ENCODE measurements at regions not wholly inside any gene's neighbourhood (a gene's known extent, or its start where the extent isn't known, plus 50 kb on each side); places are given as distances from the start of the nearest gene placed in this dataset.
"Not testable (repeated sequence)": the region's sequence is repeated elsewhere in the genome, so short reads cannot be mapped to it uniquely, and the experiment has no call there.

DNA sequence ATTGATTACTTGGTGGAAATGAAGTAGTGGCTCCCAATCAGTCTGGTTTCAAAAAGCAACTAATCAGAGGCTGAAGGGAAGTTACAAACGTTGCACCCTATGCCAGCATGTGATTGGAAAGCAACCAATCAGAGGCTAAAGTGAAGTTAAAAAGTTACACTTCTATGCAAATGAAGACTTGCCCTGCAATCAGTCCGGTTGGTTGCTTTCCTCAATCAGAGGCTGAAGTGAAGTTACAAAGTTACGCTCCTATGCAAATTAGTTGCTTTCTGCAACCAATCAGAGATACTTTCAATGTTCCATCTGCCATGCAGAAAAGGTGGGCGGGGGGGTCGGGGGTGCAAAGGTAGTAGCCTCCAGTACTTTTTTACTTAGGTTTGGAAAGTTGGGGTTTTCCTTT lies 1077.1 kb downstream of the TYW1 start:
- no peak for DNase-seq (ENCODE audit: low read depth, low spot score)

DNA sequence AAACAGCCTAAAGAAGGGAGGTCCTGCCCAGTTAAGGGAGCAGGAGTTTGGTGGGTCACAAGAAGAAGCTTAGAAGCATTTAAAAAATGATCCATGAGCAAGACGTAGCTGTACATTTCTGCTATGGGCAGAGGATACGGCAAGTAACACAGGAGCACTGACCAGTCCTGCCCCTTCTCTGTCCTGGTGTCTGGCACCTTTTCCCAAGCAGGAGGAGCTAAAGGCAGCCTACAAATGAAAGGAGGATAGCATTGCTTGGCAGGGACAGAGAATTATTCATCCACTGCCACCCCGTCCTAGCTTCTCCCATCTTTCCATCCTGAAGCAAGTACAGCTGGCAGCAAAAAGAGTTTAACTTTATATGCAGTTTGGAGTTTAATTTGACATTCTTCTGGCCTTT lies 1077.6 kb downstream of the TYW1 start:
- no peak for DNase-seq (ENCODE audit: low read depth, low spot score)

- no peak for DNase-seq (ENCODE audit: low read depth, low spot score)
These were observed 1081.6 kb downstream of the TYW1 start for GRCh38 chr7:68078157-68078710.

DNA sequence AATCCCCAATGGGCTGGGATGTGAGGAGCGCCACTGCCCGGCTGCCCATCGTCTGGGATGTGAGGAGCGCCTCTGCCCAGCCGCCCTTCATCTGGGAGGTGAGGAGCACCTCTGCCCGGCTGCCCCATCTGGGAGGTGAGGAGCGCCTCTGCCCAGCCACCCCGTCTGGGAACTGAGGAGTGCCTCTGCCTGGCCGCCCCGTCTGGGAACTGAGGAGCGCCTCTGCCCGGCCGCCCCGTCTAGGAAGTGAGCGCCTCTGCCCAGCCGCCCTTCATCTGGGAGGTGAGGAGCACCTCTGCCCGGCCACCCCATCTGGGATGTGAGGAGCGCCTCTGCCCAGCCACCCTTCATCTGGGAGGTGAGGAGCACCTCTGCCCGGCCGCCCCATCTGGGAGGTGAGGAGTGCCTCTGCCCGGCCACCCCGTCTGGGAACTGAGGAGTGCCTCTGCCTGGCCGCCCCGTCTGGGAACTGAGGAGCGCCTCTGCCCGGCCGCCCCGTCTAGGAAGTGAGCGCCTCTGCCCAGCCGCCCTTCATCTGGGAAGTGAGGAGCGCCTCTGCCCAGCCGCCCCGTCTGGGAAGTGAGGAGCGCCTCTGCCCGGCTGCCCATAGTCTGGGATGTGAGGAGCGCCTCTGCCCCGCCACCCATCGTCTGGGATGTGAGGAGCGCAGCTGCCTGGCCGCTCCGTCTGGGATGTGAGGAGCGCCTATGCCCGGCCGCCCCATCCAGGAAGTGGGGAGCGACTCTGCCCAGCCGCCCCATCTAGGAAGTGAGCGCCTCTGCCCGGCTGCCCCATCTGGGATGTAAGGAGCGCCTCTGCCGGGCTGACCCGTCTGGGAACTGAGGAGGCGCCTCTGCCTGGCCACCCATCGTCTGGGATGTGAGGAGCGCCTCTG lies 1085.7 kb downstream of the TYW1 start:
- not testable (repeated sequence) for DNase-seq (ENCODE audit: low read depth, low spot score)

GRCh38 chr7:68082961-68083657 lies 1086.5 kb downstream of the TYW1 start:
- not testable (repeated sequence) for DNase-seq (ENCODE audit: low read depth, low spot score)

DNA sequence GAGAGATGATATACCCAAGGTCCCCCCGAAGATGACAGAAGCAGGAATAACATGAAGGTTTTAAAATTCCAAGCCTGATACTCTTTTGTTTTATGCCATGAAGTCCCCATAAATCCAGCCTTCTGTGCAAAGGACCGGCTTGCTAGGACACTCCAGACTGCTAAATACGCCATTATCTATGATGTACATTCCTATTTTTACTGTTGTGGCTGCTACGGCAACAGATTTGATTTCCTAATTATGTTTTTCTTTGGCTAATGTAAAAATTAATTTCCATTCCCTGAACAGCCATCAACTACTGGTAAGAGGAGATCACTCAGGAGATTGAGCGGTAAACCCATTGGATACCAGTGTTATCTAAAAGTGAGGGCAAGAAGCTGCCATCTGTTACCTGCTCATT lies 1090.8 kb downstream of the TYW1 start:
- no peak for DNase-seq (ENCODE audit: low read depth, low spot score)

GRCh38 chr7:68088879-68089278 lies 1092.2 kb downstream of the TYW1 start:
- no peak for DNase-seq (ENCODE audit: low read depth, low spot score)

DNA sequence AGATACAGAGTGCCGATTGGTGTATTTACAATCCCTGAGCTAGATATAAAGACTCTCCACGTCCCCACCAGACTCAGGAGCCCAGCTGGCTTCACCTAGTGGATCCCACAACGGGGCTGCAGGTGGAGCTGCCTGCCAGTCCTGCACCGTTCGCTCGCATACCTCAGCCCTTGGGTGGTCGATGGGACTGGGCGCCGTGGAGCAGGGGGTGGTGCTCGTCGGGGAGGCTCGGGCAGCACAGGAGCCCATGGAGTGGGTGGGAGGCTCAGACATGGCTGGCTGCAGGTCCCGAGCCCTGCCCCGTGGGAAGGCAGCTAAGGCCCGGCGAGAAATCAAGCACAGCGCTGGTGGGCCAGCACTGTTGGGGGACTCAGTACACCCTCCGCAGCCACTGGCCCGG lies 1093.6 kb downstream of the TYW1 start:
- not testable (repeated sequence) for DNase-seq (ENCODE audit: low read depth, low spot score)

GRCh38 chr7:68103319-68103718 lies 1106.7 kb downstream of the TYW1 start:
- DNase-seq (ENCODE audit: low read depth, low spot score), result no peak

DNA sequence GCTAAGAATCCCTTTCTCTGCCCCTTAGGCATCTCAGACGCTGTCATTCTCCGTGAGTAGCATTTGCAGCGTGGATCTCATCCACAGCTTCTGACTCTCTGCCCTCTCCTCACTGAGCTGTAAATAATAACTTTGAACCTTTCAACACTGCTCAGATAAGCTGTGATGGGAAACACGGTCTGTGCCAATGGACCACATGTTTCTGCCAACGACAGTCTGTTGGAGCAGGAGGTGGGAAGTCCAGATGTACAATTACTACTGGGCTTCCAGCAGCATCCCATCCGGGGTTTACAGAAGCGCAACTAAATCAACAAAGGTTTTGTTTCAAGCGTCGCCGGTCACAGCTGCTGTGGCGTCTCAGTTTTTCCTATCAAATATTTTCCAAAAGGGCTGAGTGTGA lies 1110.6 kb downstream of the TYW1 start:
- DNase-seq (ENCODE audit: low read depth, low spot score), result no peak

- no peak for DNase-seq (ENCODE audit: low read depth, low spot score)
These were observed 1111.3 kb downstream of the TYW1 start for GRCh38 chr7:68107968-68108367.

DNA sequence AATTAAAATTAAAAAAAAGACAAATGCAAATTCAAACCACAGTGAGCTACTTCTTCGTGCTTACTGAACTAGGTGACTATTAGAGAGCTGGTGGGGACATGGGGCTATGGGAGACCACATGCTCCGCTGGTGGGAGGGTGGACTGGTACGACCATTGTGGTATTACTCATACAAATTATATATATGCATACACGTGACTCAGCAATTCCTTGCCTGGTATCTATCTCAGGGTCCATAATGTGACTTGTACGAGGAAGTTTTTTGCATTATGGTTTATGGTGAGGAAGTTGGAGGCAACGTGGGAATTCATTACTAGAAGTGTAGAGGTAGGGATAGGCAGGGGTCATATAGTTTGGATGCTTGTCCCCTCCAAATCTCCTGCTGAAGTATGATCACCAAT lies 1112.7 kb downstream of the TYW1 start:
- no peak for DNase-seq (ENCODE audit: low read depth, low spot score)

GRCh38 chr7:68119411-68119810 lies 1122.8 kb downstream of the TYW1 start:
- DNase-seq (ENCODE audit: low read depth, low spot score), result no peak

DNA sequence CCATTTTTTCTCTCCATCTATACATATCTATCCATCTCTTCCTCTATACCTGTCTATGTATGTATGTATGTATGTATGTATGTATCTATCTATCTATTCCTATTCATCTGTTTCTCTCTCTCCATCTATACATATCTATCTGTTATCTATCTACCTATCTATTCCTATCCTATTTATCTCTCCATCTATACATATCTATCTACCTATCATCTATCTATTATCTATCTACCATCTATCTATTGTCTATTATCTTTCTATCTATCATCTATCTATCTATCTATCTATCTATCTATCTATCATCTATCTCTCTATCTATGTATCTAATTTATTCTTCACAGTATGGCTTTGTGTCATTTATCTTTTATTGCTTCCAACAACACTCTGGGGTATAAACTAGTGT lies 1124.4 kb downstream of the TYW1 start:
- no peak for DNase-seq (ENCODE audit: low read depth, low spot score)

GRCh38 chr7:68121655-68122054 lies 1125.0 kb downstream of the TYW1 start:
- DNase-seq (ENCODE audit: low read depth, low spot score), result no peak

GRCh38 chr7:68122801-68123200 lies 1126.2 kb downstream of the TYW1 start:
- no peak for DNase-seq (ENCODE audit: low read depth, low spot score)

DNA sequence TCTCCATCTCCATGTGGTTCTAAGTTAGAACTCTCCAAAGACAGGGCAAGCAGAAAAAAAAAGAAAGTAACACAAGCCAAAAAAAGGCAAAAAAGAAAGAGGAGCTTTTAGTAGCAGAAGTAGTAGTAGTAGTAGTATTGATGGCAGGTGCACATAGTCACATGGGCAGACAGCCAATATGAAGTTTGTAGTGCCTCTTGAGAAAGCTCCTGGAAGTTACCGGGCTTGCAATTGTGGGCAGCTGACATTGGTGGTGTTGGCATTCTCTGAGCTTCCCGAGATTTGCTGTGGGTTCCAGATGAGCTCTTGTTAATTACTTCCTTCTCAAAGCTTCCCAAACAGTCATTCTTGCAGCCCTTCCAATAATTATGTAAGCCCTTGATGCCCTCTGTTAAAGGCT lies 1128.5 kb downstream of the TYW1 start:
- no peak for DNase-seq (ENCODE audit: low read depth, low spot score)

DNA sequence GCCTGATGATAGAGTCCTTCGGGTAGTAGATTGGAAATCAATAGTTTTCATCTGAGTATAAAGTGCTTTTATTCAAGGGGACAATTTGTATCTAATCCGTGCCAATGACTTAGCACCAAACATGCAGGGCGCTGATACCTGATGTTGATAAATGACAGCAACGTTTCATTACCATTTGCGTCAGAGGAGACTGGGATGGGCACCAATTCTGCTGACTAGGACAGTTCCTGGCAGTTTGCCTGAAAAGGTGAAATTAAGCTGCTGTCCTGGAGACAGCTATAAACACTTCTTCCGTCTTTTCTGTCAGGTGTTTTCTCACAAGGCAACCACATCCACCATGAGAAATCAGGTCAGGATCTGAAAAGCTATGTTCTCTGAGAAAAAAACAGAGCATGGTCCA lies 1136.4 kb downstream of the TYW1 start:
- DNase-seq (ENCODE audit: low read depth, low spot score), result no peak

- DNase-seq (ENCODE audit: low read depth, low spot score), result no peak
These were observed 1146.7 kb downstream of the TYW1 start for GRCh38 chr7:68143345-68143744.

GRCh38 chr7:68146983-68147382 lies 1150.3 kb downstream of the TYW1 start:
- no peak for DNase-seq (ENCODE audit: low read depth, low spot score)

GRCh38 chr7:68147614-68148238 lies 1151.1 kb downstream of the TYW1 start:
- DNase-seq (ENCODE audit: low read depth, low spot score), result no peak

DNA sequence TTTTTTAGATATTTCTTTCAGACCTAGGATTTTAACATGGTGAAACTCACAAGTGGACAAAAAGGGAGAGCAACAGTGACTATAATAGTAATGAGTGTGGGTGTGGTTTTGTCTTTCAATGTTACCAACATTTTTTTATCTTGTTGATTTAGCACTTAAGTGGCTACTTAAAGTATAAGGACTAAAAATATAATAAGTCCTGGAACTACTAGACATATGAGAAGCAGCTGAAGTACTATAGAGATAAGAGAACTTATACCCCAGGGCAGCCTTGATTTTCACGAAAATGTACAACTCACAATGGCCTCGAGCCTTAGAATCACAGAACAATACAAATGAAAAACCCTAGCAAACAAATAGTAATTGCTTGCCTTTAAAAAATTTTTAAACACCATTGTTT lies 1151.8 kb downstream of the TYW1 start:
- no peak for DNase-seq (ENCODE audit: low read depth, low spot score)

Data from ELF-1 (cell line).